ENCODE measurements at regions not wholly inside any gene's neighbourhood (a gene's known extent, or its start where the extent isn't known, plus 50 kb on each side); places are given as distances from the start of the nearest gene placed in this dataset.

DNA sequence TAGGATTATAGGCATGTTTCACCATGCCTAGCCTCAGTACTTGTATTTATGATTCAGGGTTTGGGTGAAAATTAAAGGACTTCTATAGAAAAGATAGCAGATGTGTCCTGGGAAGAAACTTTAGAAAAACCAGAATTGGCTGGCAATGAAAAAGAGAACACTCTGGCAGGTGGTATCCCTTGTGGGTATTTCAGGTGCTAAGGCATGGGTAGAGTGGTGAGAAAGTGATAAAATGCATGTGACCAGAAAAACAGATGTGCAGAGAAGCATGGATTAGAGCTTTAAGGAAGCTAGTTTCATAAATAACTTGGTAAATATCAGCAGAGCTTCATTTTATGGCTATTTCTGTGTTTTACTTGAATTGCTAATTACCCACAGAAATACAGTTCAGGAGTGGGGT is 622.2 kb downstream of the DOK5 start:
- Histone ChIP-seq H4K20me1 (ENCODE audit: control insufficient read depth, insufficient read depth) (no peaks in the 10 kb centered on the region), H3K27ac (ENCODE audit: control insufficient read depth, insufficient read depth) (no peak overlapping the region), H3K4me3 (no peak overlapping the region), H2AFZ (ENCODE audit: control insufficient read depth, low read depth, low read length) (no peak overlapping the region), H3K4me2 (ENCODE audit: control insufficient read depth, insufficient read depth) (no peak overlapping the region), H3K27me3 (replicated peaks in 1 of 2; ENCODE audit: control insufficient read depth in 2 of 2, insufficient read depth in 2 of 2, low read length in 1 of 2) (no peaks in the 10 kb centered on the region), H3K4me1 (ENCODE audit: control insufficient read depth, insufficient read depth, low read length) (no peaks in the 10 kb centered on the region), H3K36me3 (ENCODE audit: control insufficient read depth in 2 of 2, insufficient read depth in 2 of 2, low read length in 1 of 2) (no peaks in the 10 kb centered on the region), H3K9me3 (replicated peaks; ENCODE audit: control insufficient read depth, insufficient read depth, low read length) (no peaks in the 10 kb centered on the region), H3K9ac (ENCODE audit: control insufficient read depth, insufficient read depth, low read length) (no peak overlapping the region), H3K79me2 (ENCODE audit: control insufficient read depth, insufficient read depth, low read length) (no peaks in the 10 kb centered on the region)
- in situ Hi-C loops (cut with MboI): no loop called here
- BruUV-seq (replicated peaks): no TSS peak
- ChIA-PET RAD21 (ENCODE audit: unreplicated experiment) (no interaction called here), CTCF (no interaction called here), SMC1A (ENCODE audit: uncharacterized antibody, unreplicated experiment) (interaction anchor here (1.4 kb wide), 1 partner anchor 10 kb away, joined by 5 read pairs; no protein-coding TSS in a partner anchor), POLR2A (no interaction called here)
- DNase-seq (ENCODE audit: low read depth, low spot score) (no peak), ATAC-seq (no peak), FAIRE-seq (no peak)
- intact Hi-C loops (cut with micrococcal nuclease; ENCODE audit: unreplicated experiment): no loop called here
- no peak for TF ChIP-seq RBBP5 (conservative IDR thresholded peaks at IDR 0.05)
- TF ChIP-seq, protein P1, sequence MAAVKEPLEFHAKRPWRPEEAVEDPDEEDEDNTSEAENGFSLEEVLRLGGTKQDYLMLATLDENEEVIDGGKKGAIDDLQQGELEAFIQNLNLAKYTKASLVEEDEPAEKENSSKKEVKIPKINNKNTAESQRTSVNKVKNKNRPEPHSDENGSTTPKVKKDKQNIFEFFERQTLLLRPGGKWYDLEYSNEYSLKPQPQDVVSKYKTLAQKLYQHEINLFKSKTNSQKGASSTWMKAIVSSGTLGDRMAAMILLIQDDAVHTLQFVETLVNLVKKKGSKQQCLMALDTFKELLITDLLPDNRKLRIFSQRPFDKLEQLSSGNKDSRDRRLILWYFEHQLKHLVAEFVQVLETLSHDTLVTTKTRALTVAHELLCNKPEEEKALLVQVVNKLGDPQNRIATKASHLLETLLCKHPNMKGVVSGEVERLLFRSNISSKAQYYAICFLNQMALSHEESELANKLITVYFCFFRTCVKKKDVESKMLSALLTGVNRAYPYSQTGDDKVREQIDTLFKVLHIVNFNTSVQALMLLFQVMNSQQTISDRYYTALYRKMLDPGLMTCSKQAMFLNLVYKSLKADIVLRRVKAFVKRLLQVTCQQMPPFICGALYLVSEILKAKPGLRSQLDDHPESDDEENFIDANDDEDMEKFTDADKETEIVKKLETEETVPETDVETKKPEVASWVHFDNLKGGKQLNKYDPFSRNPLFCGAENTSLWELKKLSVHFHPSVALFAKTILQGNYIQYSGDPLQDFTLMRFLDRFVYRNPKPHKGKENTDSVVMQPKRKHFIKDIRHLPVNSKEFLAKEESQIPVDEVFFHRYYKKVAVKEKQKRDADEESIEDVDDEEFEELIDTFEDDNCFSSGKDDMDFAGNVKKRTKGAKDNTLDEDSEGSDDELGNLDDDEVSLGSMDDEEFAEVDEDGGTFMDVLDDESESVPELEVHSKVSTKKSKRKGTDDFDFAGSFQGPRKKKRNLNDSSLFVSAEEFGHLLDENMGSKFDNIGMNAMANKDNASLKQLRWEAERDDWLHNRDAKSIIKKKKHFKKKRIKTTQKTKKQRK (IDR thresholded peaks at IDR 0.05; ENCODE audit: low read depth, low read length): no peak
- TF ChIP-seq NR2F1 (conservative IDR thresholded peaks at IDR 0.05): no peak
- TF ChIP-seq BMI1 (IDR thresholded peaks at IDR 0.05; ENCODE audit: borderline replicate concordance): no peak
- TF ChIP-seq, protein P2, sequence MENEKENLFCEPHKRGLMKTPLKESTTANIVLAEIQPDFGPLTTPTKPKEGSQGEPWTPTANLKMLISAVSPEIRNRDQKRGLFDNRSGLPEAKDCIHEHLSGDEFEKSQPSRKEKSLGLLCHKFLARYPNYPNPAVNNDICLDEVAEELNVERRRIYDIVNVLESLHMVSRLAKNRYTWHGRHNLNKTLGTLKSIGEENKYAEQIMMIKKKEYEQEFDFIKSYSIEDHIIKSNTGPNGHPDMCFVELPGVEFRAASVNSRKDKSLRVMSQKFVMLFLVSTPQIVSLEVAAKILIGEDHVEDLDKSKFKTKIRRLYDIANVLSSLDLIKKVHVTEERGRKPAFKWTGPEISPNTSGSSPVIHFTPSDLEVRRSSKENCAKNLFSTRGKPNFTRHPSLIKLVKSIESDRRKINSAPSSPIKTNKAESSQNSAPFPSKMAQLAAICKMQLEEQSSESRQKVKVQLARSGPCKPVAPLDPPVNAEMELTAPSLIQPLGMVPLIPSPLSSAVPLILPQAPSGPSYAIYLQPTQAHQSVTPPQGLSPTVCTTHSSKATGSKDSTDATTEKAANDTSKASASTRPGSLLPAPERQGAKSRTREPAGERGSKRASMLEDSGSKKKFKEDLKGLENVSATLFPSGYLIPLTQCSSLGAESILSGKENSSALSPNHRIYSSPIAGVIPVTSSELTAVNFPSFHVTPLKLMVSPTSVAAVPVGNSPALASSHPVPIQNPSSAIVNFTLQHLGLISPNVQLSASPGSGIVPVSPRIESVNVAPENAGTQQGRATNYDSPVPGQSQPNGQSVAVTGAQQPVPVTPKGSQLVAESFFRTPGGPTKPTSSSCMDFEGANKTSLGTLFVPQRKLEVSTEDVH (IDR thresholded peaks at IDR 0.05; ENCODE audit: low read depth, partially characterized antibody): no peak
- no peak for TF ChIP-seq ZSCAN29 (IDR thresholded peaks at IDR 0.05)
- TF ChIP-seq, protein P3, sequence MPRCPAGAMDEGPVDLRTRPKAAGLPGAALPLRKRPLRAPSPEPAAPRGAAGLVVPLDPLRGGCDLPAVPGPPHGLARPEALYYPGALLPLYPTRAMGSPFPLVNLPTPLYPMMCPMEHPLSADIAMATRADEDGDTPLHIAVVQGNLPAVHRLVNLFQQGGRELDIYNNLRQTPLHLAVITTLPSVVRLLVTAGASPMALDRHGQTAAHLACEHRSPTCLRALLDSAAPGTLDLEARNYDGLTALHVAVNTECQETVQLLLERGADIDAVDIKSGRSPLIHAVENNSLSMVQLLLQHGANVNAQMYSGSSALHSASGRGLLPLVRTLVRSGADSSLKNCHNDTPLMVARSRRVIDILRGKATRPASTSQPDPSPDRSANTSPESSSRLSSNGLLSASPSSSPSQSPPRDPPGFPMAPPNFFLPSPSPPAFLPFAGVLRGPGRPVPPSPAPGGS (IDR thresholded peaks at IDR 0.05; ENCODE audit: borderline replicate concordance, insufficient read depth, low read depth, low read length, poor library complexity, severe bottlenecking): no peak
- TF ChIP-seq, protein P4, sequence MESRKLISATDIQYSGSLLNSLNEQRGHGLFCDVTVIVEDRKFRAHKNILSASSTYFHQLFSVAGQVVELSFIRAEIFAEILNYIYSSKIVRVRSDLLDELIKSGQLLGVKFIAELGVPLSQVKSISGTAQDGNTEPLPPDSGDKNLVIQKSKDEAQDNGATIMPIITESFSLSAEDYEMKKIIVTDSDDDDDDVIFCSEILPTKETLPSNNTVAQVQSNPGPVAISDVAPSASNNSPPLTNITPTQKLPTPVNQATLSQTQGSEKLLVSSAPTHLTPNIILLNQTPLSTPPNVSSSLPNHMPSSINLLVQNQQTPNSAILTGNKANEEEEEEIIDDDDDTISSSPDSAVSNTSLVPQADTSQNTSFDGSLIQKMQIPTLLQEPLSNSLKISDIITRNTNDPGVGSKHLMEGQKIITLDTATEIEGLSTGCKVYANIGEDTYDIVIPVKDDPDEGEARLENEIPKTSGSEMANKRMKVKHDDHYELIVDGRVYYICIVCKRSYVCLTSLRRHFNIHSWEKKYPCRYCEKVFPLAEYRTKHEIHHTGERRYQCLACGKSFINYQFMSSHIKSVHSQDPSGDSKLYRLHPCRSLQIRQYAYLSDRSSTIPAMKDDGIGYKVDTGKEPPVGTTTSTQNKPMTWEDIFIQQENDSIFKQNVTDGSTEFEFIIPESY (IDR thresholded peaks at IDR 0.05): no peak
- no peak for TF ChIP-seq TCF12 (IDR thresholded peaks at IDR 0.05; ENCODE audit: low read depth, low read length)
- no peak for TF ChIP-seq POU2F2 (IDR thresholded peaks at IDR 0.05; ENCODE audit: borderline replicate concordance, low read depth, low read length)
- no peak for TF ChIP-seq HDAC2 (IDR thresholded peaks at IDR 0.05)
- no peak for TF ChIP-seq TCF7 (IDR thresholded peaks at IDR 0.05; ENCODE audit: borderline replicate concordance)
- TF ChIP-seq GABPA (IDR thresholded peaks at IDR 0.05; ENCODE audit: low read depth): no peak
- no peak for TF ChIP-seq SMAD5 (IDR thresholded peaks at IDR 0.05; ENCODE audit: low read depth)
- no peak for TF ChIP-seq ASH2L (IDR thresholded peaks at IDR 0.05; ENCODE audit: borderline replicate concordance, low read depth)
- no peak for TF ChIP-seq TAF1 (IDR thresholded peaks at IDR 0.05; ENCODE audit: borderline replicate concordance, low read depth, low read length)
- no peak for TF ChIP-seq POLR2A (IDR thresholded peaks at IDR 0.05; ENCODE audit: low read depth, low read length)

Data from GM12878 (cell line).